ENCODE measurements at regions not wholly inside any gene's neighbourhood (a gene's known extent, or its start where the extent isn't known, plus 50 kb on each side); places are given as distances from the start of the nearest gene placed in this dataset.

DNA sequence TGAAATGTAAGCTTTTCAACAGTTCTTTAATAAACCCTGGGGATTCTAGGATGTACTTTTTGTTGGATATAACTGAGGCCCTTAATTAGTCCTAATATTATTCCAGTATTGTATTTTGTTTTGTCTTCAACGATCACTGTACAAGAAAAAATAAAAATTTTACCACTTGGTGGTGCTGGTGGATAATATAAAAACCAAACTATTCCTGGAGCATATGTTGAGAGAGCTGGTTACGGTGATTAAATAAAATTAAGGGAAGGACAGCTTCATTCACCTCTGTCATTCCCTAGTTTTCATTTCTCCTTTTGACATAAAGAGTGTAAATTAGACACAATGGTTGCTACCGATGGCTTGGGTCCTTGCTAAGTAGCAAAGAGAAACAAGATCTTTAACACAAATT is 598.6 kb upstream of the PCDH20 start:
- no peak overlapping the region for H3K4me3 Mint-ChIP-seq
- no peak overlapping the region for H3K27ac Mint-ChIP-seq
- no peaks in the 10 kb centered on the region for H3K27me3 Mint-ChIP-seq (ENCODE audit: low read depth, poor library complexity)

DNA sequence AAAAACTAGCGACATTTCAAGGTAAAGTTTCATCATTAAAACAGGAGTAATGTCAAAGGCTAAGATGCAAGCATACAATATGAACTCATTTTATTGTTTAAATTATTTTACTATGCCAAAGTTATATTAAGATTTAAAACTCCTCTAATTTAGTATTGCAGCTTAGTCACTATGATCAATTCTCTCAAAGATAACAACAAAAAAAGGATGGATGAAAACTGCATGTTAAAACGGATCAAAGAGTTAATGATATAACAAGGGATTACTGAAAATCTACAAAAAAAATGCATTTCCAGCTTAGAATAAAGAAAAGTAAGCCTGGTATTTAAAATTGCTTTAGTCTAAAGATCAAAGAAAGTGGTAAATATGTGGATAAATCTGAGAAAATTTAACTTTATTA is 587.8 kb upstream of the PCDH20 start:
- Mint-ChIP-seq H3K36me3 (ENCODE audit: low read depth) (no peaks in the 10 kb centered on the region), H3K4me1 (no peaks in the 10 kb centered on the region), H3K4me3 (no peak overlapping the region), H3K27ac (no peak overlapping the region), H3K9me3 (no peaks in the 10 kb centered on the region), H3K27me3 (ENCODE audit: low read depth, poor library complexity) (no peaks in the 10 kb centered on the region)
- TF ChIP-seq, protein P1, sequence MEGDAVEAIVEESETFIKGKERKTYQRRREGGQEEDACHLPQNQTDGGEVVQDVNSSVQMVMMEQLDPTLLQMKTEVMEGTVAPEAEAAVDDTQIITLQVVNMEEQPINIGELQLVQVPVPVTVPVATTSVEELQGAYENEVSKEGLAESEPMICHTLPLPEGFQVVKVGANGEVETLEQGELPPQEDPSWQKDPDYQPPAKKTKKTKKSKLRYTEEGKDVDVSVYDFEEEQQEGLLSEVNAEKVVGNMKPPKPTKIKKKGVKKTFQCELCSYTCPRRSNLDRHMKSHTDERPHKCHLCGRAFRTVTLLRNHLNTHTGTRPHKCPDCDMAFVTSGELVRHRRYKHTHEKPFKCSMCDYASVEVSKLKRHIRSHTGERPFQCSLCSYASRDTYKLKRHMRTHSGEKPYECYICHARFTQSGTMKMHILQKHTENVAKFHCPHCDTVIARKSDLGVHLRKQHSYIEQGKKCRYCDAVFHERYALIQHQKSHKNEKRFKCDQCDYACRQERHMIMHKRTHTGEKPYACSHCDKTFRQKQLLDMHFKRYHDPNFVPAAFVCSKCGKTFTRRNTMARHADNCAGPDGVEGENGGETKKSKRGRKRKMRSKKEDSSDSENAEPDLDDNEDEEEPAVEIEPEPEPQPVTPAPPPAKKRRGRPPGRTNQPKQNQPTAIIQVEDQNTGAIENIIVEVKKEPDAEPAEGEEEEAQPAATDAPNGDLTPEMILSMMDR (IDR thresholded peaks at IDR 0.05): no peak
- no peak for DNase-seq

More for the DNA sequence above, 598.6 kb upstream of the PCDH20 start:
- H3K9me3 Mint-ChIP-seq: no peaks in the 10 kb centered on the region
- no peaks in the 10 kb centered on the region for H3K36me3 Mint-ChIP-seq (ENCODE audit: low read depth)
- no peak for DNase-seq
- TF ChIP-seq, protein P1 (IDR thresholded peaks at IDR 0.05): peak; percentile 12
- no peaks in the 10 kb centered on the region for H3K4me1 Mint-ChIP-seq

DNA sequence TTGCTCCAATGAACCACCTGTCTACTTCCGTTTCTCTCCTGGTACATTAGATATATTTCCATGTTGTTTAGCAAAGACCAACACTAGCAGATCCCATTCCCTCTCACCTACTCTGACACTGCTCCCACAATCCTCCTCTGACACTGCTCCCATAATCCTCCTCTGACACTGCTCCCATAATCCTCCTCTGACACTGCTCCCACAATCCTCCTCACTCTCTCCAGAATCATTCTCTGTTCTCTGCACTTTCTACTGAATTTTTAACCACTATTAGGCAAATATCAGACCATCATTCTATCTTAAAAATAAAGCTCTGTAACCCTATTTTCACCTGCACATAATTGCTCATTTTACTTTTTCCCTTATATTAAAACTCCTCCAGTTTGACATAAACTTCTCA is 578.5 kb upstream of the PCDH20 start:
- TF ChIP-seq, protein P1 (IDR thresholded peaks at IDR 0.05): no peak

DNA sequence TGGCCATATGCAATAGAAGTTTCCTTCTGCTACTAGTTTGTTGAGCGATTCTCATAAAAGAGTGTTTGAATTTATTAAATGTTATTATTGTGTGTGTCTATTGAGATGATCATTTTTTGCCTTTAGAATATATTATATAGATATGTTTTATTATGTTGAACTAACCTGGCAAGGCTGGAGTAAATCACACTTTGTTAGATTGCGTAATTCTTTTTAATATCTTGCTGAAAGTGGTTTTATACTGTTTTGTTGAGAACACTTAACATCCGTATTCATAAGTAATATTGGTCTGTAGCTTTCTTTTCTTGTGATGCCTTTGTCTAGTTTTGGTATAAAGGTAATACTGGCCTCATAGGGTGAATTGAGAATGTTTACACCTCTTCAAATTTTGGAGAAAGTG is 574.3 kb upstream of the PCDH20 start:
- H3K4me3 Mint-ChIP-seq: no peak overlapping the region
- H3K4me1 Mint-ChIP-seq: no peaks in the 10 kb centered on the region
- H3K9me3 Mint-ChIP-seq: no peaks in the 10 kb centered on the region
- TF ChIP-seq, protein P1 (IDR thresholded peaks at IDR 0.05): no peak
- H3K27me3 Mint-ChIP-seq (ENCODE audit: low read depth, poor library complexity): peaks cover 1% of the 10 kb centered on the region
- H3K36me3 Mint-ChIP-seq (ENCODE audit: low read depth): no peaks in the 10 kb centered on the region
- DNase-seq: no peak
- H3K27ac Mint-ChIP-seq: no peak overlapping the region

More for the DNA sequence above, 578.5 kb upstream of the PCDH20 start:
- Mint-ChIP-seq H3K4me1 (no peaks in the 10 kb centered on the region), H3K4me3 (no peak overlapping the region), H3K36me3 (ENCODE audit: low read depth) (no peaks in the 10 kb centered on the region), H3K27ac (no peak overlapping the region), H3K27me3 (ENCODE audit: low read depth, poor library complexity) (no peaks in the 10 kb centered on the region), H3K9me3 (no peaks in the 10 kb centered on the region)
- DNase-seq: no peak

DNA sequence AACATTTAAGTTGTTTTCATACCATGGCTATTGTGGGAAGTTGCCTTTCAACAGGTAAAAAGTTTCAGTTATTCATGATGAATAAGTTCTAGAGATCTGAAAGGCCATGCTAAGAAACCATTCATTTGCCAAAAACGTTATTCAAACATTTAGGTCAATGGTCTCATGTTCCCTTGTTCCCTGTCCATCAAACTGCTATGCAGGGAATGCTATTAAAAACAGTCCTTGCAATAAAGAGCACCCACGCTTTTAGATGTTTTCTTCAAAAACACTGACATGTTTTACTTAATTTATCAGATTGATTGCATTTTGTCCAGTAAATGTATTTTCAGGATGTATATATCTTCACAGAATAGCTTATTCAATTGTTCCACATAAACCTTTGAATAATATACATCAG is 573.2 kb upstream of the PCDH20 start:
- no peaks in the 10 kb centered on the region for H3K4me1 Mint-ChIP-seq
- H3K36me3 Mint-ChIP-seq (ENCODE audit: low read depth): no peaks in the 10 kb centered on the region
- TF ChIP-seq, protein P1 (IDR thresholded peaks at IDR 0.05): no peak
- no peak for DNase-seq
- no peak overlapping the region for H3K27ac Mint-ChIP-seq
- H3K27me3 Mint-ChIP-seq (ENCODE audit: low read depth, poor library complexity): peaks cover 4% of the 10 kb centered on the region
- no peak overlapping the region for H3K4me3 Mint-ChIP-seq
- no peaks in the 10 kb centered on the region for H3K9me3 Mint-ChIP-seq

DNA sequence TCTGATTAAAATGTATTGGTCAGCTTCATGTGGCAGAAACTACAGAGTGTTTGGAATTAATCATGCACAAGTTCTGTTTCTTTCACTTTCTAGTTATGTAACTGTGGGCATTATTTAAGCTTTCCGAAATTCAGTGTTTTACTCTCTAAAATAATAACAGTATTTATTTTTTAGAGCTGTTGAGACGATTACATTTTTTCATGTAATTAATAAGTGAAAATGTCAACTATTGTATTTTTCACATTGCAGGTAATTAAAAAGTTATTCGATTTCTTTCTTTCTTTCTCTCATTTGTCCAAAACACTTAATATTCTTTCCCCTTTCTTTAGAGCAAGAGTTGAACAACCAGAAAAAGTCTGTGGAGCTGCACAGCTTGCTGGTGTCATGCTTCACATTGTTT is 559.4 kb upstream of the PCDH20 start:
- peaks cover 8% of the 10 kb centered on the region for H3K9me3 Mint-ChIP-seq
- TF ChIP-seq, protein P1 (IDR thresholded peaks at IDR 0.05): no peak
- no peaks in the 10 kb centered on the region for H3K36me3 Mint-ChIP-seq (ENCODE audit: low read depth)
- H3K4me1 Mint-ChIP-seq: no peaks in the 10 kb centered on the region
- H3K27me3 Mint-ChIP-seq (ENCODE audit: low read depth, poor library complexity): peaks cover 4% of the 10 kb centered on the region
- H3K27ac Mint-ChIP-seq: no peak overlapping the region
- no peak overlapping the region for H3K4me3 Mint-ChIP-seq
- DNase-seq: no peak
